Esophagus muscularis mucosa (tissue), 4 donors: ENCODE measurements at regions not wholly inside any gene's neighbourhood (a gene's known extent, or its start where the extent isn't known, plus 50 kb on each side); places are given as distances from the start of the nearest gene placed in this dataset.

Source experiments
- CTCF ChIP-seq, 3 experiments: fragments of 200-600 bp in 2 of 3; fragments of 450-650 bp in 1 of 3; sonication (generic) in 2 of 3; IDR thresholded peaks; one replicate each; pipeline ENCODE4 v1.5.1; 2017 to 2019; ENCODE audit warnings: antibody characterized with exemption in 3 of 3, mild to moderate bottlenecking in 2 of 3, moderate library complexity in 1 of 3
- EP300 ChIP-seq: sonication (generic); formaldehyde crosslinking; IDR thresholded peaks from one replicate; pipeline ENCODE4 v1.6.1; 2017; ENCODE audit warnings: antibody characterized with exemption
- POLR2A ChIP-seq: fragments of 450-650 bp; IDR thresholded peaks from one replicate; pipeline ENCODE4 v1.6.1; 2017; ENCODE audit warnings: antibody characterized with exemption, moderate library complexity, mild to moderate bottlenecking, low read depth

- no peak for TF ChIP-seq EP300
- no peak for TF ChIP-seq CTCF (IDR thresholded peaks at IDR 0.05)
- TF ChIP-seq POLR2A, result no peak
These were observed 240.9 kb upstream of the UBE2E2 start for GRCh38 chr3:22962244-22962643.
